ENCODE measurements at regions not wholly inside any gene's neighbourhood (a gene's known extent, or its start where the extent isn't known, plus 50 kb on each side); places are given as distances from the start of the nearest gene placed in this dataset.
"Not testable (repeated sequence)": the region's sequence is repeated elsewhere in the genome, so short reads cannot be mapped to it uniquely, and the experiment has no call there.

DNA sequence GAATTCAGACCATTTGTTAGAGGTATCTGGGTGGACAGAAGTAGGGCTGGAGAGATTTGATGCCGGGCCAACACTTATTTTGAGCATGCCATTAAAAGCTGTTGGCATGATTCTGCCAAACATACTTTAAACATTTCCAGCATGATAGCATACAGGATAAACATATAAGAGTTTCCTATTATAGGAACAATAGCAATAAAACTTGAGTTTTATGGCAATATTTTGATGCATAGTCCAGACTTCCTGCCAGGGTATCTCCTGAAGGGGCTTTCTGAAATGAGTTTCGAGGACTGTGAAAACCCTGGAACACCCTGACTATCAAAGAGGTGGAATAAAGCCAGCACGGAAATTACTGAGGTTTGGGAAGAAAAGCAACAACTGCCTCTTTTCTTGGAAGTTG, 1398.0 kb upstream of the NXPH2 start:
- no peak for DNase-seq (ENCODE audit: low spot score)

DNA sequence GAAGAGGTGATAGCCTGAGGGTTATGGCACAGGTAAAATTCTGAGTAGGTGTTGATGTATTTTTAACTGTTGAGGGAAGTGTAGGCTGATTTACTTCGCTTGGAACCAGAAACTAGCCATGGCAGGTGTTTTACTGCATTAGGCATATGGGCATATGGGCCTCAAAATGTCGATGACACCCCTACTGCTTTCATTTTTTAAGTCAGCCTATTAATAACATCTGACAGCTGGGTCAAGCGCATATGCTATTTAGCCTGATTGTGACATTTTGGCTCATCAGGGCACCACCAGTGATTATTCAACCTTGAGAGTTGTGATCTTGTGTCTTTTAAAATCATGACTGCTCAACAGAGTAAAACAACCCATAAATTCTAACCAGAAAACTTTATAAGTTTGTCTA, 1396.9 kb upstream of the NXPH2 start:
- no peak for DNase-seq (ENCODE audit: low spot score)

DNA sequence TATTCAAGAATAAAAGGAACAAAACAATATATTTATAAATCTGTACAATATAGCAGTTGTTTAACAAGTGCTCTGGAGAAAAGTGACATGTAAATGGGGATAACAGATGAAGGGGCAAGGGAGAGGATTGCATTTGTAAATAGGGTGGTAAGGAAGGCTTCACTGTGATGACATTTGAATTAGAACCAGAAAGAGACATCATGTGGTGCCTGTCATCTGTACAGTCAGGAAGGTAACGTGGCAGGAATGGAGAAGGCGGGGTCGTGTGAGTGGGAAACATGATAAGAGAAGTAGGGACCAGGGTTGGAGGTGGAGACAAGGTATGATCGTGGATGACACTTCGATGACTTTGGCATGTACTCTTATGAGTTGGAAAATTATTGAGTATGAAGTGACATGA, 1393.6 kb upstream of the NXPH2 start:
- no peak for DNase-seq (ENCODE audit: low spot score)

DNA sequence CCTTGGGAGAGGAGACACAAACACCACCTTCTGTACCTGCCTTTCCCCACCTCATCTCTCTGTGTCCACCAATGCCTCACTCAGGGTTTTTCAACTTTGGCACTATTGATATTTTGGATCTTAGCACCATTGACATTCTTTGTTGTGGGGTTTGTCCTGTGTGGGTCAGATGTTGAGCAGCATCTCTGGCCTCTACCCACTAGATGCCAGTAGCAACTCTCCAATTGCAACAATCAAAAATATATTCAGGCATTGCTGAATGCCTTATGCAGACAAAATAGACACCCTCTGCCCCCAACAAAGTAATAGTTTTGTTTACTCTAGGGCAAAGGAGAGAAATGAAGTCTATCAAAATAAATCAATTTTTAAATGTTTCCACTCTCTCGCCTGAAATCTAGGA, 1384.3 kb upstream of the NXPH2 start:
- no peak for DNase-seq (ENCODE audit: low spot score)

DNA sequence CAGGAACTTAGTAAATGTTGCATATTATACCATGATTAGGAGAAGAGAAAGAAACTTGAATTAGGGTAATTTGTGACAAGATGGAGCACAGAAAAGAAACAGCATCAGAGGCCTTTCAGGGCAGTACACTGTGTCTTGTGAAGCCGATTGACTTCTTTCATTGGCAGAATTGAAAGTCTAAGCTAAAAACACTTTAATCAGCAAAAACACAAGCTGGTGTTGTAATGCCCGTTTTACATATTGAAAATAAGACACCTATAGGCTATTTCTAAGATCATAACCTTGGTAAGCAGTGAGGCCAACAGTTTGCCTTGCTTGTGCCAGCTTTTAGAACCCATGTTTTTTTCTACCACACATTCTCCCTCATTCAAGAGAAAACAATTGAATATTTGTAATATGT, 1378.1 kb upstream of the NXPH2 start:
- DNase-seq (ENCODE audit: low spot score) = no peak

DNA sequence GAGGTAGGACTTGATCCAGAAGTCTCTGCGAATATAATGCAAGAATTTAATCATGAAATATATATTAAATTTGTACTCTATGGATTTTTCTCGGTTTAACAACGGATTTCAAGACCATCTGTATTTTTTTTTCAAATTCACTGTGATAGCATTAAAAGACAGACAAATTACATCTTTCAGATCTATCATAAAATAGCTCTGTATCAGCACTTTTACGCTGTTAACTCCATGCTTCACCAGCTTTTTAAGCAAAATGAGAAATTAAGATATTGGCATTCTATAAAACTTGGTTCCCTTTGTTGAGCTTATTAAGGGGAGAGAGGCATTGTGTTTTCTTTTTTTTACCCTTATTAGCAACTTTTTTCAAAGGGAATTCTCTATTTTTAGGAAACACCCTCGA, 1377.6 kb upstream of the NXPH2 start:
- no peak for DNase-seq (ENCODE audit: low spot score)

DNA sequence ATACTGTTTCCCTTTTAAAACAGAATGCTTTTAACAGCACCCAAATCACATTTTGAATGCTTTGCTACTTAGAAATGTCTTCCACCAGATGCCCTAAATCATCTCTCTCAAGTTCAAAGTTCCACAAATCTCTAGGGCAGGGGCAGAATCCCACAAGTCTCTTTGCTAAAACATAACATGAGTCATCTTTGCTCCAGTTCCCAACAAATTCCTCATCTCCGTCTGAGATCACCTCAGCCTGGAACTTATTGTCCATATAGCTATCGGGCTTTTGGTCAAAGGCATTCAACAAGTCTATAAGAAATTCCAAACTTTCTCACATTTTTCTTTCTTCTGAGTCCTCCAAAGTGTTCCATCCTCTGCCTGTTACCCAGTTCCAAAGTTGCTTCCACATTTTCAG, 1374.5 kb upstream of the NXPH2 start:
- DNase-seq (ENCODE audit: low spot score) = no peak

DNA sequence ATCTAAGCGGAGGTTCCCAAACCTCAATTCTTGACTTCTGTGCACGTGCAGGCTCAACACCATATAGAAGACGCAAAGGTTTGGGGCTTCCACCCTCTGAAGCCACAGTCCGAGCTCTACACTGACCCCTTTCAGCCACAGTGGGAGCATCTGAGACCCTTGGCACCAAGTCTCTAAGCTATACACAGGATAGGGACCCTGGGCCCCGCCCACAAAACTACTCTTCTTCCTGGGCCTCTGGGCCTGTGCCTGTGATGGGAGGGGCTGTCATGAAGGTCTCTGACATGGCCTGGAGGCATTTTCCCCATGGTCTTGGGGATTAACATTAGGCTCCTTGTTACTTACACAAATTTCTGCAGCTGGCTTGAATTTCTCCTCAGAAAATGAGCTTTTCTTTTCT, 1374.1 kb upstream of the NXPH2 start:
- DNase-seq (ENCODE audit: low spot score) = no peak

DNA sequence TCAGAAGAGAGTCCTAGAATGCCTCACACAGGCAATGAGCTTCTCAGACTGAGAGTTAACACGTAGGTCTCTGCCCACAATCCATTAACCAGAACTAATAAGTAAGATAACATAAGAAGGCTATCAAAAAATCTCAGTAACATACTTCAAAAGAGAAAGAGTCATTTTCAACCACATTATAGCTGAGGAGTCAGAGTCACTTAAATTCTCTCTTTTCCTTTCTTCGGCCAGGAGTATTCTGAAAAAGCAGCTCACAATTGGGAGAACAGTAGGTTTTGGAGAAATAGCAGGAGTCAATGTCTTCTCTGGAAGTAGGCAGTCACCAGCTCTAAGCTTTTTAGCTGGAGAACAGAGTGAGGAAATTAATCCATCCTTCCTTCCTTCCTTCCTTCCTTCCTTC, 1364.4 kb upstream of the NXPH2 start:
- DNase-seq (ENCODE audit: low spot score) = no peak

DNA sequence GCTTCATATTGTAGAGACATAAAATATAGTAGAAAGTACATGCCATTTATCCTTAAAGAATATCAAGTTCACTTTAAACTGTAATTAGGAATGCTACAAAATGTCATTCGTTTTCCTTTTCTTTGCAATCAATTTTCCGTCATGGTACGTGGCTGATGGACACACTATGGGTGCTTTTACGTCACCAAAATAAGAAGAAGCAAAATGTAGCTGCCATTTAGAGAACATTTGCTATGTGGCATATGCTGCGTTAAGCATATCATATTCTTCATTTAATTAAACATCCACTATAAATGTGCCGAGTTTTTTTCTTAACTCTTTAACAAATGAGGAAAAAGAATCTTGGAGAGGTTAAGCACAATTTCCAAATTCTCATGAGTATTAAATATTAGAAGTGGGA, 1358.5 kb upstream of the NXPH2 start:
- DNase-seq (ENCODE audit: low spot score) = no peak

DNA sequence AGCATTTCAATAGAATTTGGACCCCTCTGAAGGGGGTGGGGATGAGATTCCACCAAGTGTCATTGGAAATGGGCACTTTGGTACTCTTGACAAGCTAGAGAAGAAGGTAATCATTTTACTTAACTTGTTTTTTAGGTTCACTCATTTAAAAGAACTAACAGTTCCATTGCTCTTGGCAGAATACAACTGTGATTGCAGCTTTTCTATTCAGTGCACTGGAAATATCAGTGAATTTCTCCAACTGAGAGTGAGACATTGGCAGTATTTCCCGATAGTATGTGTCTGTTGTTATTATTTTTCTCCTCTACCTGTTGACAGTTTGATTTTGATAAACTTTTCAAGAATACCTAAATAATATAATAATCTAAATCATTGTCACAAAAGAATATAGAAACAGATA, 1356.7 kb upstream of the NXPH2 start:
- no peak for DNase-seq (ENCODE audit: low spot score)

DNA sequence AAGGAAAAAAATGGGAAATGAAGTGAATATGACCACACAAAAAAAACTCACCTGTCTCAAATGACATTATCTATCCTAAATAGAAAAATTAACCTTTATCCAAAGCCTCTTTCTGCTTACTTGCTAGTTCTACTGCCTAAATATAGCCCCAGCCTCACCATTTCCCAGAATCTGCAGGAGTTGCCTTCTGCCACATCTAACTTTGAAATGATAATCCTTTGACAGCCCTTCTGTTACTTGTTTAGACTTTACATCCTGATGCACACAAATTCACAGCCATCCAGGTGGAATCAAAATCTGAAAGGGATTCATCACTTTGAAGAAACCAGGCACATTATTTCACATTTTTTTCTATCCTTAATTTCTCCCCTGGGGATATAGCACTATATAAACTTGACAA, 1356.2 kb upstream of the NXPH2 start:
- DNase-seq (ENCODE audit: low spot score) = no peak

DNA sequence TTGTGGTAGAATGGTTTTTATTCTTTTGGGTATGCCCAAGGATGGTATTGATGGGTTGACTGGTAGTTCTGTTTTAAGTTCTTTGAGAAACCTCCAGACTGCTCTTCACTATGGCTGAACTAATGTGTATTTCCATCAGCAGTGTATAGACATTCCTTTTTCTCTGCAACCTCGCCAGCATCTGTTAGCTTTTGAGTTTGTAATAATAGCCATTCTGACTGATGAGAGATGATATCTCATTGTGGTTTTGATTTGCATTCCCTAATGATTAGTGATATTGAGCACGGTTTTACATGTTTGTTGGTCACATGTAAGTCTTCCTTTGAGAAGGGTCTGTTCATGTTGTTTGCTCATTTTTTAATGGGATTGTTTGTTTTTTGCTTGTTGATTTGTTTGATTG, 1348.7 kb upstream of the NXPH2 start:
- DNase-seq (ENCODE audit: low spot score) = no peak

DNA sequence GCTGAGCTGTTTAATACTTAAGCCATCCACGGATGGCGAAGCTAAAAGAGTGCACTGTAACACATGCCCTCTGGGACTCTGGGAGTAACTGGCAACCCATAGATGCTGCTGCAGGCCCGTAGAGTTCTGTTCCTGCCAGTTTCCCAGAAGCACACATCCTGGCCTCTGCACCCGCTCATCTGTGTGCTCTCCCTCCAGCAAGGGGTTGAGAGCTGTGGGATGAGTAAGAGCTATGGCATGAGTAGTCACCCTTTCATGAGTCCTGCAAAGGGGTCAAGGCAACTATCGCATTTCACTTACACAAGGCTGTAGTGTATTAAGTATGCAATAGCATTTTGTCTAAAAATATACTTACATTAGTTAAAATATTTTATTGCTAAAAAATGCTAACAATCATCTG, 1341.8 kb upstream of the NXPH2 start:
- no peak for DNase-seq (ENCODE audit: low spot score)

DNA sequence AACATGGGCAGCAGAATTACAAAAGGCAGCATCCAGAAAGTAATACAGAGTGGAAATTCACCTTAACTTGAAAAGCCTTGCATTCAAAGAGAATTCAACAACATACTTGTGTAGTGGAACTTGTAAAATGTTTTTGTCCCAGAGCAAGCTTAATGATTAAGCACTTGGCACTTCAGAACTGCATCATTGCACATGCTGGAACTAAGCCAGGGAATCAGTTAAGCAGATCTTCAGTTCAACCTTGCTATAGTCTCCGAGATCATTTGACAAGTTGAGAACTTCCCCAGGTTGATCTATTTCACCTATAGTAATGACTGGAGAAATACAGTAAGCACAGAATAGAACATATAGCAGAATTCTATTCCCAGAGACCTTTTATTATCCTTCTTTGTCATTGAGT, 1337.2 kb upstream of the NXPH2 start:
- no peak for DNase-seq (ENCODE audit: low spot score)

DNA sequence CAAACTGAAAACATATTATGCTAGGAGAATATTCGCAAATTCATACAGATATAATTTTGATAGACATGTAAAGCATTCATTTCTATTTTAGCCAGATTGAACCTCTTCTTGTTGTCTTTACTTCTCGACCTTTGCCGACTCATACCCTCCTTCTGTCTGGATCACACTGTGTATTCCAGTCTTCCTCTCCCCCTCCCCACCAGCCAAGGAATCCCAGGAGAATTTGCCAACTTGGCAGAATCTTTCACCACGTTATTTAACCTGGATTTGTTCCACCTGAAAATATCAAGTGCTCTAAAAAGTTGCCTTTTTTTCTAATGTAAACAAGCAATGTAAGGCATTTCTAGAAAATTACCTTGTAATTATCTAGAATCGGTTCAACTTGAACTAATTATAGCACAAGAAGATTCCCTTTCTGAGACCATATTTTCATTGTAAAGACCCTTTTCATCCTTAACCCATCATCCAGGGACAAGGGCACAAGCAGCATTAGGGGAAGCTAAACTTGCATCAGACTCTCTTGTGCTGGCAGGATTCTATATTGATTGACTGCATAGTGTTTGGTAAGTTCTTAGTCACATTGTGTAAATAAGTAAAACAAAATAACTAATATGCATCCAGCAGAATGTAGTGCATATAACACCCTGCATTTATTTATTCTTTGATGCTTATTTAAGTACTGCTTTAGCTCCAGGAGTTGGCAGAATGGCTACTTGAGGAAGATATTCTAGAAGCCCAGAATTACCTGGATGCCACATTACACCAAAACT, 1328.7 kb upstream of the NXPH2 start:
- DNase-seq (ENCODE audit: low spot score) = no peak

DNA sequence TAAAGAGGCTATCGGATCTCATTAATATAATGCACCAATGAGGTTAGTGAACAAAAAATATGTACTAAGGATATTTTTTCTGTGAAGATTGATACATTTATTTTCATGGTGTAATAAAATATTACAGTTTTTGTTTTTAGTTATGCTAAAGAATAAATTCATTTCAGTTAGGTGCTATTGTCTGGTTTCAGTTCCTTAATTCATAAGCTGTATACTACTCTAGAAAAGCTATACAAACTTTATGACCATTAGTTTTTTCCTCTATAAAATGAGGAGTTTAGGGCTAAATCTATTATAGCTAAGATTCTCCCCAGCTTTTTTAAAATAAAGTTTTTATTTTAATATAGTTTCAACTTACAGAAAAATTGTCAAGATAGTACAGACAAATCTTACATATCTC, 1311.7 kb upstream of the NXPH2 start:
- no peak for DNase-seq (ENCODE audit: low spot score)

DNA sequence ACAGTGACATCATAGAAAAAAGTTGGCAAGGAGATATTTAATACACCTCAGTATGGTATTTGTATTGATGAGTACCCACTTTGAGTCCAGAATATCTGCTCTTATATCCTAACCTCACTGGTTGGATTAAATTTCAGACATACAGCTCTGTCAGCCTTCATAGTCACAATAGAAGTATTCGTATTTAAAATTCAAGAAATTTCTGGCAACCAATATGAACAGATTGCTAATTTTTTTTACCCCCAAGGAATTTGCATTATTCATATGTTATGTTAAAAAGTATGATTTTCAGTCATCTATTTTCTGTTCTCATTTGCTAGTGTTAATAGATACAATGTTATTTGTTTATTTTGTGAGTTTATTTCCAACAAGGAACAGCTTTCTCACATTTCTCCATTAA, 1306.8 kb upstream of the NXPH2 start:
- DNase-seq (ENCODE audit: low spot score) = no peak

DNA sequence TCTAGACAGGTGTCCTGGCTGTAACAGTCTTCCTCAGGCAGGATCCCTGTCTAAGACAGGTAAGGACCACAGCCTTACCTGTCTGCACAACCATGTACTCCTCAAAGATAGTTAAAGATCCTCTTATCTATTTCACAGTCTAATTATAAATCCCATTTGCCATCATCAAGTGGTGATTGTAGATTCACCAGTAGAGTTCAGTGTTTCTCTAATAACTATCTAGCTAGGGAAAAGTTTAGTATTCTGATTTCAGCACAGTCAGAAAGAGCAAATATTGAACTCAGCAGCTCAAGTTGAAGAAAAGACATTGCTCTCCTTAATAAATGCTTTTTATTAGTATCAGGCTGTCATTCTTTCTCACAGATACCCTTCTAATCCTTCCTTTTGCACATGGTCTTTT, 1305.5 kb upstream of the NXPH2 start:
- no peak for DNase-seq (ENCODE audit: low spot score)

DNA sequence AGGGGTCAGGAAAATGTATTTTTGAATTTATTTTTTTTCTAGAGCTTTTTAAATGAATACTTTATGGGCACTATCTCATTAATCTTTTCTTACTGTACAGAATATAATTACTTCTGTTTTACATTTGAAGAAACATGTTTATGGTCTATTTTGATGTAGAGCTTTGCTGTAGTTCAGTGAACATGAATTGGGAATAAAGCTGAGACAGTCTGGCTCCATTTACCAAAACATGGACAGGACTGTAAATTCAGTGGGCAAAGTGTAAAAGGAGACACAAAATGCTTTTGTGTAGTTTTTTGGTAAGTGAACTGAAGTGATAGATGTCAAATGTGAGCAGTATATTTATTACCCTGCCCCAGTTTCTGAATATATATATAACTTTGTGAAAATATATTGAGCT, 1298.8 kb upstream of the NXPH2 start:
- no peak for DNase-seq (ENCODE audit: low spot score)

DNA sequence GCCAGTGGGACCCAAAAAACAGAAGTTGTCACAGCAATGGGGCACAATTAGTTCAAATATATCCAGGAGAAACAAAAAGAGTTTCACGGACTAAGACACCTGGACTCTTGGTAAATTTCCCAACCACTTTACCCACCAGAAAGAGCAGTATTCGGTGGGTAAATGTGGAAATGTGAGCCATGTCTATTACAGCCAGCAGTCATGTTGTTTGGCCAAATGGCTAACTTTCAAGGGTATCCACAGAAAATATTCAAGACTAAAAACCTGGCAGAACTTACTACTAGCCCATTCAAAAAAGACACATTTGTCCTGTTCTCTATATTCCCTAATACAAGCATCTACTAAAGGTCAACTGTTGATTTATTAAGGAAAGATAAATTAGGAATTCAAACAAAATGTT, 1296.0 kb upstream of the NXPH2 start:
- DNase-seq (ENCODE audit: low spot score) = no peak

DNA sequence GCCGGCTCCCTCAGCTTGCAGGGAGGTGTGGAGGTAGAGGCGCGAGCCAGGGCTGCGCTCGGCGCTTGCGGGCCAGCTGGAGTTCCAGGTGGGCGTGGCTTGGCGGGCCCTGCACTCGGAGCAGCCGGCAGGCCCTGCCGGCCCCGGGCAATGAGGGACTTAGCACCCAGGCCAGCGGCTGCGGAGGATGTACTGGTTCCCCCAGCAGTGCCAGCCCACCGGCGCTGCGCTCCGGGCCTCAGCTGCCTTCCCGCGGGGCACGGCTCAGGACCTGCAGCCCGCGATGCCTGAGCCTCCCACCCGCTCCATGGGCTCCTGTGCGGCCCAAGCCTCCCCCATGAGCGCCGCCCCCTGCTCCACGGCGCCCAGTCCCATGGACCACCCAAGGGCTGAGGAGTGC, 1293.6 kb upstream of the NXPH2 start:
- DNase-seq (ENCODE audit: low spot score) = not testable (repeated sequence)

DNA sequence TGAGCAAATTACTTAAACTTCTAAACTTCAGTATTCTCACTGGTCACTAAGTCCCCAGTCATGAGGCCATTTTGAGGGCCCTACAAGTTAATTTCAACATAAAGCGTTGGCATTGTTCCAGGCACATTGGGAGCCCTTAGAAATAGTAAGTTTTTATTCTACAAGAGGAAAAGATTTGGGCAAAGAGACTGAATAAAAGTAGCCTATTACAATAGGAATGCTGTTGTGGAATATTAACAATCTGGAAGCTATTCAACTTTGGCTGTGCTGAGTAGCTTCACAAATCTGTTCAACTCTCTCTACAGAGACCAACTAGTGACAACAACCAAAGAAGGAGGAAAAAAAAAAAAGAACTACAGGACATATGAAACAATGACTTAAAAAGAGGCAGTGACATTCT, 1287.5 kb upstream of the NXPH2 start:
- no peak for DNase-seq (ENCODE audit: low spot score)

DNA sequence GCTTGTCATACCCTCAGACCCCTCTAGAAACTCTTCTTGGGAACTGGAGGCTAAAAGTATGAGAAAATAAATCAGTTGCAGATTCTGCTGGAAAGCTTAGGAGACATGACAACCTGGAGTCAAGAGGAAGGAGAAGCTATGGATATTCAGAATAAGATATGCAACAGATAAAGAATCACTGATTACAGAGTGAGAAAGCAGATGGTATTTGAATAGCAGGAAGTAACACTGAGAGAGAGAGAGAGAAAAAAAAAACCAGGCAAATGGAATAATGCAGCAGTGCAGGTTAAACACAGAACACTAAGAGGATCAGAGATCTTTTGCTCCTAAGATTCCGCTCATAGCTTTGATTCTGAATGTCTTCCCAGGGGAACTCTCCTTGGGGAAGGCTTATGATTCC, 1284.1 kb upstream of the NXPH2 start:
- DNase-seq (ENCODE audit: low spot score) = no peak

DNA sequence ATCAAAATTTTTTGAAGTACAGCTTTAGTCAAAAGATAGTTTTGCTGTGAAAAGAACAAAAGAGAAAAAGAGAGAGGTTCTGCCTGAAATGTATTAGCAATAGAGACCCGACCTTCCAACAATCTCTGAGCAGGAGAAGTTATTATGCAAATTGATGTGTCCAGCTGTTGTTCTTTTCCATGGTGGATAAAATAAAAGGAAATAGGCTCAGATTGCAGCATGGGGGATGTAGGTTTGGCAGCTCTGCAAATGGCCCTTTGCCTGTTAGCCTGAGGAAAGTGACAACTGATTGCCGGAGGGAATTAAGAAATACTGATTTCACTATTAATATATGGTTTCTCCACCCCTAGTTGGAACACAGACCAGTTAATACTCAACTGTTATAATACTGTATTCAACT, 1283.2 kb upstream of the NXPH2 start:
- DNase-seq (ENCODE audit: low spot score) = no peak
